GM21515 (cell line): ENCODE measurements at regions not wholly inside any gene's neighbourhood (a gene's known extent, or its start where the extent isn't known, plus 50 kb on each side); places are given as distances from the start of the nearest gene placed in this dataset.

Experiments
- ATAC-seq: cut with Tn5 transposase; IDR thresholded peaks from one replicate; pipeline ENCODE4 v1.9.1; 2021; ENCODE audit not compliant: unreplicated experiment

DNA sequence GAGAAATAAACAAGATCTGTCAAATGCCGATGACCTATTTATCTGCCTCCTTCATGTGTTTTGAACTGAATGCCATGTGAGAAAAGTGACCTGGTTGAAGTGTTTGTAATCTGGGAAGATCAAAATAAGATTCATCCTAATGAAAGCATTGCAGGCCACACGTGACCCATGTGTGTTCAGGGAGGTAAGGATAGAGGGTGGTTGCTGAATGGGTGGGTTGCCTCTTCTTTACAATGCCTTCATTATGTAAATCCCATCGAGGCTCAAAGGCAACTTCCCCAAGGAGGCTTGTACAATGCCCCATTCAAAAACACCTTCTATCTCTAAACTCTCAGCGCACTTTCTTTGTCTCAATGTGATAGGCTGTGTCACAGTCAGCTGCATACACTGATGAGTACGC, 273.1 kb downstream of the LRATD1 start:
- no peak for ATAC-seq

DNA sequence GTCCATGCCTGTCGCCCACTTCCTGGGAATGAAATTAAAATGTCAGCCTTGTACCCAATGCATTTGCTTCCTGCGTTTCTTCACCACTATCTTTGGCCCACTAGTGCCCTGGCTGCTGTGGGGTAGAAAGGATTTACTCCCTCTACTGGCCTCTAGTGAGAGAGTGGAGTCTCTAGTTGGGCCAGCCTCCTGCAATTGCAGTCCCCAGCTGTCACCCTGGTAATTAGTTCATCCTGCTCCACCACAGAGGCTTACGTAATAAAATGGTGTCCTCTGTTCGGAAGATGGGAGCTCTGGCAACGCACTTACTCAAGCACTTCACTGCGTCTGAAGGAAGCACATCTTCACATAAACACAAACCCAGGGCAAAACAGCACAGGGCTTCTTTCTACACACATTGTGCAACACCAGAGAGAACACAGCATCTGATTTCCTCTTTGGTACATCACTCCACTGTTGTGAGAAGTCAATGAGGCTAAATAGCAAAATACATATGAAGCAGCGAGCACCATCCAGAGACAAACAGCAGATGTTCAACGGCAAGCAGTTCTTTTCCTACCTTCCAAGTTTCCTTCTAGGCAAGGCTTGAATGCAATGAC, 274.6 kb downstream of the LRATD1 start:
- ATAC-seq, result no peak

DNA sequence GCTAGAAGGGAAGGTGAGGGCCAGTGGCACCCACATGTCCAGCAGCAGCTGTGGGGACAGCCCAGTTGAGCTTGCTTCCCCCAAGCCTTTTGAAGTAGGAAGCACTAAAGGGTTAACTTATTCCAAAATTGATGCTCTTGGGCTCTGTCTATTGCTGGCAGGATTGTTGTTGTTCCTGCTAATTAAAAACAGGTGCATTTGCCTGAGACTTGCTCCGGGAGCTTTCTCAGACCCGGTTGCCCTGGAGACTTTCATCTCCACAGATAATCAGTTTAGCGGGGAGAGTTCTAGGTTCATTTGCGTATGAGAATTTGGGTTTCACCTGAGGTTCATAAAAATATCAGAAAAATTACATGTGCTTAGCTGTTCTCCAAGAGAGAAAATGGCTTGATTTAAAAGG, 277.3 kb downstream of the LRATD1 start:
- no peak for ATAC-seq

DNA sequence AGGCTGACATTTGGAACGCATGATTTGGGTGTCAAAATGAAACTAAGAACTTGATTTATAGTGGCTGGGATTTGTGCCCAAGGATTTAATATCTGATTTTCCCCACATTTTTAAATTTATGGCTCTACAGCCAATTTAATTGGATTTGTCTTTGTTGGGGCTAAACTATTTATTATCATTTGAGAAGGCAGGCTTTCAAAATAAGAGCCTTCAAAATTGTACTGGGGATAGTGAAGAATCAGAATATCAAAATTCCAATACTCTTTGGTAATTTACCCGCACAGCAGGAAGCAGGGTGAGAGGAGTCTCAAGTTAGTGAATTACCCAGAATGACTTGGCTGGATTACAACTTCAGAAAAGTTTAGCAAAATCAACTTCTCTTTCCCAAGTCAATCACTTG, 278.1 kb downstream of the LRATD1 start:
- ATAC-seq, result no peak

DNA sequence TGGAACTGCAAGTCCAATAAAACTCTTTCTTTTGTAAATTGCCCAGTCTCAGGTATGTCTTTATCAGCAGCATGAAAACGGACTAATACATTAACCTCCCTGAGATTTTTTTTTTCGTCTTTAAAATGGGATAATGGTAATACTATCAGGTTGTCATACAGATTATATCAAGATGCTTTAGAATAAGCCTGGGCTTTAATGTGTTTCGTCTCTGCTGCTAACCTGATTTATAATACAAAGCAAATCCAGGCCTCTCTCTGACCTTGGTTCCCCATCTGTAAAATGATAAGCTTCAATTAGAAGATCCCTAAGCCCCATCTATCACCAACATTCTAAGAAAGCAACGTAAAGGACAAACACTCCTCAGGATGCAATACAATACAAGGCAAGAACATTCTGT, 283.5 kb downstream of the LRATD1 start:
- ATAC-seq, result no peak

DNA sequence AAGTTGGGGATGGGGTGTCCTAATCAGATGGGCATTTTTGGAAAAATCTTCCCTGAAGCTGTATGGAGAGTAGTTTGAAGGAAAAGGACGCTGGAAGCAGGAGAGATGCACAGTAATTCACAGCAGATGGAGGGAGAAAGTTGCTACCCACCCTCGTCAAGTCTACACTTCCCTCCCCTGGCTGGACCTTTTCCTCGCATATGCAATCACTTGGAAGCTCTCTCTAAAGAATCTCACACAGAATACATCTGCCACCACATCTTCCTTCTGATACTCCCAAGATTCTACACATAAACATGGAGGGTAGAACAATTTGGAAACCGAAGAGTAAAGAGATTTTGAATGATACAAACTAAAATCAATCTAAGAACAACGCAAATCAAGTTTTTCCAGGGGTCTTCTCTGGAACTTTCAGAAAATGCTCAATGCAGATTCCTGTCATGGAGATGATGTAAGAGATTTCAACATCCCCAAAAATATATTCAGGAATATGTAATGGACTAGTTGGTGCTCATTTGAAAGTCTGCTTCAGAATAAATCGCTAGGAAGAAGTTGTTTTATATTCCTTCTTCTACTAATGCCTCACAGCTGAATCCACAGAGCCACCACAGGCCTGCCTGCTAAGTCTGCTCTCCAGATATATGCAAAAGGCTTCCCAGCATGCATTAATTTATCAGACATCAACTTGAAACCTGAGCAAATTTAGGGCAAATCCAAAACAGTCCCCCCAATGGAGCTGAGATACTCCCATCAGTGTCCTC, 291.5 kb downstream of the LRATD1 start:
- ATAC-seq, result no peak

DNA sequence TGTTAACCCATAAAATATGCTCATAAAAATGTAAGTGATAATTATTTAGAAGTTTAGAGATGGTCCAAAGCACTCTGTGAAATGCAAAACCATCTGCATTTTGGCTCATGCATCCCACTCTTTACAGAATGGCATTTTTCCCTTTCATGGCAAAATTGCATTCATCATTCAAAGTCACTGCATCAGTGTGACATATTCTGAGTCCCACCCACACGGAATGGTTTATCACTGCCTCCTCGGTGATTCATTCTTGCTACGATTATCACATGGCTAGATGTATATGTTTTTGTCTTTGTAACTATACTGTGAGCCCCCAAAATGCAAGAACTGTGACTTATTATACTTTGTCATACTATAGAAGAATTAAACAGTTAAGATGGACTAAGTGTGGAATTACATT, 293.0 kb downstream of the LRATD1 start:
- ATAC-seq, result no peak

DNA sequence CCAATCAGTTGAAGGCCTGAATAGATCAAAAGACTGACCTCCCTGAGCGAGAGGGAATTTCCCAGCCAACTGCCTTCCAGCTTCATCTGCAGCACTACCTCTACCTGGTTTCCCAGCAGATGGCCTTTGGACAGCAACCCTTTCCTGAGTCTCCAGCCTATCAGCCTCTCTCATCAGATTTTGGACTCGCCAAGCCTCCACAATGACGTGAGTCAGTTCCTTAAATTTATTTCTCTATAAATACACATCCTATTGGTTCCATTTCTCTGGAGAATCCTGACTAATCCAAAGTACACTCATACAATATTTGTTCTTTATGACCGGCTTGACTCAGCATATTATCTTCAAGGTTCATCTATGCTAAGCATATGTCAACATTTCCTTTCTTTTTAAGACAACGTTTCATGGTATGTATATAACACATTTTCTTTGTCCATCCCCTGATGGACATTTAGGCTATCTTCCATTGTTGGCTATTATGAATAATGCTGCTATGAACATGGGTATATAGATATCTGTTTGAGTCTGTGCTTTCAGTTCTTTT, 294.6 kb downstream of the LRATD1 start:
- ATAC-seq, result no peak

DNA sequence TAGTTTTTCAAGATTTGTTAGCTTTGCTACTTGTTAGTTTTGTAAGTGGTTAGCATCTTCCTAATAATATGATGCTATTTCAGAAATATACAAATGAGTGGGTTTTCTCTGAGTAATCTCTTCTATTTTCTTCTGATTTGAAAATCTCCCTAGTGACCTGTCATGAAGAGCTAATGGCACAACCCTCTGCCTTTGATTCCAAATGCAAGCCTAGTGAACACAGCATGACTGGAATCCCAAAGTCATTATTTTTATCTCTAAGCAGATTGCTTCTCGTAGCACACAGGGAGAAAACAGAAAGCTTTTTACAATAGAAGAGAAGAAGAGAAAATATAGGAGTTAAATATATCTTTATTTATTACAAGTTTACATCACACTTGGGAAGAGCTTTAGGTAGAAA, 295.5 kb downstream of the LRATD1 start:
- ATAC-seq, result no peak

DNA sequence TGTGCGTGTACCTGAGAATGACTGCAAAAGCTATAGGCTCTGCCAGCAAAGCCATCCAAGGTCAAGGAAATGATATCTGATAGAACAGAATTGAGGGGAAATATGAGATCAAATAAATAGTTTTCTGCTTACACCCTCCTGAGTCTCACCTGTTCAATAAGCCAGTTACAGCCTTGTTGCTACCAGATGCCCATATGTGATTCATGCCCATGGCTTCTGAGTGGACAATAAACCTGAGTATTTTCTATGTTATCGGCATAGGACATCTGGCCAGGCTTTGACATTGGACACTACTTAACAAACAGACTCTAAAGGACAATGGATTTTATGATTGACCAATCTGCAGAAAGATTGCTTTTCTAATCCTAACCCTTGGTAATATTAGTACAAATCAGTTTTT, 297.9 kb downstream of the LRATD1 start:
- ATAC-seq, result no peak

DNA sequence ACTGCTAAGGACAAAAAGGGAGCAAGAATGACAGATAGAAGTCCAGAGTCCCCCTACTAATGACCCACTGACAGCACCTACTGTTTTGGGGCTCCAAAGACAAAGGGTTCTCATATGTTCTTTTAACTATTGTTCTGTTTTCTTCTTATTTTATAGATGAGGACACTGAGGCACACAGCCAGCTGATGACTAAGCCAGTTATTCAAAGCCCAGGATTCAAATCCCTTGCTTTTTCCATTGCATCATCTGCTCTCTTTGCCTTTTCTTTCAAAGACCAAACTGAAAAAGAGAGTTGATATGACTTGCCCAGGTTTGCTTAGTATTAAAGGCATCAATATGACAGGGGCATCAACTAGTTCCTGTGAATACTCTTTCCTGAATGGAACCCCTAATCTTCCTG, 299.8 kb downstream of the LRATD1 start:
- no peak for ATAC-seq

DNA sequence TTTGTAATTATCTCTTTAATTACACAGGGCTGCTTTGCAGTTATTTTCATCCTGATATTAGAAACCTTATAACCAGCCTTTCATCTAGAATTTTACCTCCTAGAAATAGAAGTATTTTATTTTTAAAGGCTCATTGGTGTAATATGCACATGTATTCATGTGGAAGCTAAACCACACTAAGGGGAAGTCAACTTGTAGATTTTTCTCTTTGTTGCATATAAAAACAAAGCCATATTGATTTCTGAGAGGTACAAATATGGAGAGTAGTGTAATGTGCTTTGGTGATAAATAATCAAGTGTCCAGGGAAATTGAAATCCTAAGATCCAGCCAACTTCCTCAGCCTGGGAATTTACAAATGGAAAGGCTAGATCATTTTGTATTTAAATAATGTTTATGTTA, 301.2 kb downstream of the LRATD1 start:
- ATAC-seq, result no peak

DNA sequence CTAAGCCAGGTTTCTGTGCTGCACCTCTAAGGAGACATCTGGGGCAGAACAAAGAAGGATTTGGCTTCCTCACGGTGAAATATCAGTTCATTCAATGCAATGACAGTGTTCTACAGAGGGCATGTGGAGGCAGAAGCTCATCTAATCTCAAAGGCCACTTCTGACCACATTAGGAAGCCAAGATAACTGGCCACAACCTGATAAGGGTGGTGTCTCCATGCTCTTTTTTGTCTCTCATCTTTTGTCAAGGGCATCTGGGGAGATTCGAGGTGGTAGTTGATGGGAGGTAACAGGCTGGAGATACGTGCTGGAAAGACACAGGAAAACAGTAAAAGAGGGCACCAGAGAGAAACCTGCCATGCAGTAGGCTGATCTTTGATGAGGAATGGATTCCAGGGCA, 303.9 kb downstream of the LRATD1 start:
- ATAC-seq, result no peak

DNA sequence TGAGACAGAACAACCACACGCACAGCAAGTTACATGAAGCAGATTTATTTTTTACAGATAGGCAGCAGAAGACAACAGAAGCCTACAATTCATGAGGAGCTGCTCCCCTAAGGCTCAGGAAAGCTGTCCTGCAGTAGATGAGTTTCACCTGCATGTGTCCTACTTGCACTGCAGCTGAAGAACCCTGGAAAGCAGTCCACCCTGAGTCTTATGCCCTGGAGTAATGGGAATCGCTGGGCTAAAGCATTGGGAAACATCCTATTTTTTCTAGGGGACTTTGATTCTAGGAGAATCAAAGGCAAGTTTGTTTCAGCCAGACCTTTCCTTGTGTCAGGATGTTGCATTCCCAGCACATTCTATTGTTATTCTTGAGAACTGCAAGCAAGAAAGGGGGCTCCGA, 304.8 kb downstream of the LRATD1 start:
- ATAC-seq, result no peak

DNA sequence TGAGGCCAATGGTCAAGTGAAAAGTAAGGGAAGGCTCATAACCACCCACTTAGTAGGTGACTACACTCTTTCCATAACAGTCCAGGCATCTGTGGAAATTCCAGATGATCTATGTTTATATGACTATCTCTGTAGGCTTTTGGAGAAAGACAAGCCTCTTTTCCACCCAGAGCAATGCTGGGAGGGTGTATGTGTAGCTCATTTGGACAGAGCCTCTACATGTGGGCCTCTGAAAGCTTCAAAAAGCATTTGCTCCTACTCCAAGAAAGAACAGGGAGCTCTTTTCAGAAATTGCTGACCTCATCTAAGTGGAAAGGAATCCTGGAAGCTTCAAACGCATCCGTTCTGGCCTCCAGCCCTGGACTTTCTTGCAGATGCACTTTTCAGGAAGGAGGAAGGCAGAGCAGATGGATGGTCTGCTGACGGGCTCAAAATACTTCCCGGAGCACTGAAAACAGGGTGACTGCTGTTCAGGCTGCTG, 308.7 kb downstream of the LRATD1 start:
- no peak for ATAC-seq

DNA sequence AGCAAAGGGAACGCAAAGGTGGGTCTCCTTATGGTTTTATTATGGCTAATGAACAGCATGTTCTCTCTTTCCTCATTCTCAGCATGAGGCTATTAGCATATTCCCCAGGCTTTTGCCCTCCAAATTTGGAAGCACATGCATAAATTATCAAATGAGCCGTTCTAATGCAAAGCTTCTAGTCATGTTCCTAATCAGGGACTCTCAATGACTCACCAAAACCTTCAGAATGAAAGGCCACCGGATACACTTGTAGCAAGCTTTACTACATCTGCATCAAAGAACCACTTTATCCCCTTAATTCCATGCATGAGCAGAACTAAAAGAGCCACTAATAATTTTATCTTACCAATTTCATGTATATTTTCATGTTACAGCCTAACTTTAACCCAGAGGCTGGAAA, 310.5 kb downstream of the LRATD1 start:
- ATAC-seq, result no peak

DNA sequence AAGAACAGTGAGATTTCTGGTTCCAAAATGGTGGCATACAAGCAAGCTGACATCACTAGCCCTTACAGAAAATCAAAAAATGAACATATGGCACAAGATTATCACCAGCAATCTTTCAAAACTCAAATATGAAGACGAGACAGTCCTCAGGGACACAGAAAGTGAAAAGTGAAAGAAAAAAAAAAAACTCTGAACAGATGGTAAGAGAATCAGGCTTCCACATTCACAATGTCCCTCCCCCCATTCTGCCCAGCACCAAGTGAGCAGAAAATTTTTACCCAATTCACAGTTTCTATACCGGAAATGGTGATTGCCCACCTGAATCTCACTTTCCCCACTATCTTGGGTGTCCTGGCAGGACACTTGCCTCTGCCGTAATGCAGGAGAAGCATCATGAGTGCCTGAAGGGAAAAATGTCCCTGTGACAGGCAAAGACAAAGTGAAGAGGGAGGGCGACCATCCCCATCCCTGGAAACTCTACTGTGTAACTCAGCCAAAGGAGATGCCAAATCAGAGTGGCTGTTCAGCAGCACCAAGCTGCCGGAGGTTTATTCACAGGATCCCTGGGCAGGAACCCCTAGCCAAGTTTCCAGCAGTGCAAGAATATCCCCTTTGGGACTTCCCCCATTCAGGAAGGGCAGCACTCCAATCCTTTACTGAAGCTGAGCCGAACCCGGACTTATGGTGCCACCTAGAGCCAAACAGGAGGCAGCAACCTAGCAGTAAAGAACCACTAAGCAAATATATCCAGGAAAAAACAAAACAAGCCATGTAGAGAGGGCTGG, 312.2 kb downstream of the LRATD1 start:
- no peak for ATAC-seq

DNA sequence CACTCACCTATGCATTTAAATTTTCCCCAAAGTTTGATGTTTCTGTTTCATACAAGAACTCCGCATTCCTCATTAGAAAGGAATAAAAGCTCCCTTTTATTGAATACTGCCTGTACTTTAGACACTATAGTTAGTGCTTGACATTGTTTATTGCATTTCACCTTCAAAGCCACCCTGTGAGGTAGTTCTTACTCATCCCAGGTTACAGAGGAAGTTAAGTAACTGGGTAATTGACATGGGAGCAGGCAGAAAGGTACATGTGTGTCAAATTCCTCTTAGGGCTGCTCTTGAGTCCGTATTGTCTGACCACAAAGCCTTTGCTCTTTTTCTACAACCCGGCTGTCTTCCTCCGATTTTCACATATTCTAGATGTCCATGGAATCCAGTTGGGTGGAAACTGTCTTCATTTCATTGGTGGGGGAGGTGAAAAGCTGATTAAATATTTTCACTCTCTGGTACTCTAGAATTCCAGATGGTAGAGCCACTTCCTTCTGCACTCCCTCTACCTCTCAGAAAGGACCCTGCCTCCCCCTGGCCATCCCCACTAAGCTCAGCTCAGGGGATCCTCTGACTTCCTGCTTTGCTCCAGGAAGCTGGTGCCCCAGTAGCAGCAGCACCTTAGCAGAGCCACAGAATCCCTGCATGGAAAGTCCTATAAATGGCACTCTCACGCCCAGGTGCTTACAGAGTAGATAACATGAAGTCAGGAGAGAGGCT, 319.2 kb downstream of the LRATD1 start:
- ATAC-seq, result no peak

DNA sequence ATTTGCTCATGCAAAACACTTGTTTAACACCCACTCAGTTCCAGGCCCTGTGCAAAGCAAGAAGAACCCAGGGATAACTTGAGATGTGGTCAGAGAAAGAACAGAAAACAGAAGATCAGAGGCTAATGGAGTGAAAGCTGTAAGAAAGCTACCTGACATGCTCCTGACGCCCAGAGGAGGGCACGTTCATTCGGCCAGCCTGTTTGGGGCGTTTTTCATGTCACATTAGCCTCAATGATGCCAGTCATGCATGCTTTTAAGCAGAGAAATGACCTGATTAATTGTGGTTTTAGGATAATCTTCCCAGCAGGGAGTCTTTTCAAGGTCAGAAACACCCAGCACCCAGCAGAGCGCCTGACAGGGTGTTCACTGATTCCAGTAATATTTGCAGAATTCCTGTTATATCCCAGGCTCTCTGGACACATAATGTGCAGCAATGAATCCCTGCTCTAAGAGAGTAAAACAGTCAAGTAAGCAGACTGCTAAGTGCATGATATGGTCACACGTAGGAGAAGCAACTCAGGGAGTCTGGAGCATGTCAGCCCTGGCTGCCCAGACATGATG, 320.0 kb downstream of the LRATD1 start:
- ATAC-seq, result no peak

DNA sequence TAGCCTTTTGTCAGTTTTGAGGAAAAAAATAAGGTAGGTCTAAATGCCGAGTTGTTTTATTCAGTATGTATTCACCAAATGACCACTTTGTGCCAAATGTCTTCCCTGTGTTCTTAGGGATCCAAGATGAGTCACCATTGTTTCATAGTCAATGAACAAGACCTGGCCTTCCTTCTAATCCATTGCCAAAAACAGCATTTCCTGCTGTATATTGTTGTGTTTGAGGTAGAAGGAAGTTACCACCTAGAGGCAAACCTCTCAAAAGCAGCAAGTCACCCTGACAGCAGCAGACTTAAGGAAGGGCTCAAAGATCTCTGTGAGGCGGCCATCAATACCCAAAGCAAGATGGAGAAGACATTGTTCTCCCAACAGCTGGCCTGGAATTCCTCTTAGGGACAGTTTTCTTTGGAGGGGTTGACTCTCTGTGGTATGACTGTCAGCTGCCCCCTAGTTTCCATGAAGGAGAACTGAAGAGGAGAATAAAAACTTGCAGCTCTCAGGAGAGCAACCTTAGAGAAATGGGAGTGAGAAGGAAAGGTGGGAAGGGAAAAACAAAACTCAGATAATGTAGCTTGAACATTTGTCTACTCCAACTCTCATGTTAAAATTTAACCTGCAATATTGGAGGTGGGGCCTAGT, 328.3 kb downstream of the LRATD1 start:
- ATAC-seq, result no peak
